VCaP (cell line): ENCODE measurements at regions not wholly inside any gene's neighbourhood (a gene's known extent, or its start where the extent isn't known, plus 50 kb on each side); places are given as distances from the start of the nearest gene placed in this dataset.

Experiments
- H3K27ac ChIP-seq: fragments of 450-650 bp; 2 replicates; pipeline ENCODE4 v1.5.1; 2017
- CTCF ChIP-seq: fragments of 450-650 bp; conservative IDR thresholded peaks from 2 replicates; pipeline ENCODE4 v1.5.1; 2017; ENCODE audit warnings: mild to moderate bottlenecking, moderate library complexity

GRCh38 chr14:44589180-44589579, 82.1 kb upstream of the FSCB start:
- no peak for TF ChIP-seq CTCF
- no peak overlapping the region for H3K27ac ChIP-seq

- H3K27ac ChIP-seq, result no peak overlapping the region
- TF ChIP-seq CTCF, result no peak
These were observed 79.8 kb upstream of the FSCB start for GRCh38 chr14:44586910-44587309.

GRCh38 chr14:44576356-44576755, 69.3 kb upstream of the FSCB start:
- TF ChIP-seq CTCF, result no peak
- H3K27ac ChIP-seq, result no peak overlapping the region

GRCh38 chr14:44567997-44568396, 60.9 kb upstream of the FSCB start:
- no peak for TF ChIP-seq CTCF
- H3K27ac ChIP-seq, result no peak overlapping the region

- no peak overlapping the region for H3K27ac ChIP-seq
- no peak for TF ChIP-seq CTCF
These were observed 58.9 kb upstream of the FSCB start for GRCh38 chr14:44565968-44566367.

GRCh38 chr14:44564908-44565307, 57.8 kb upstream of the FSCB start:
- TF ChIP-seq CTCF, result no peak
- no peak overlapping the region for H3K27ac ChIP-seq
